IPS-15b (cell line): ENCODE measurements at regions not wholly inside any gene's neighbourhood (a gene's known extent, or its start where the extent isn't known, plus 50 kb on each side); places are given as distances from the start of the nearest gene placed in this dataset.
"Not testable (repeated sequence)": the region's sequence is repeated elsewhere in the genome, so short reads cannot be mapped to it uniquely, and the experiment has no call there.

Source experiments
- H3K27me3 ChIP-seq: one replicate; pipeline ENCODE4 v1.6.1; 2013; ENCODE audit warnings: low read length; ENCODE audit not compliant: control insufficient read depth, insufficient read depth
- H3K36me3 ChIP-seq: one replicate; pipeline ENCODE4 v1.6.1; 2013; ENCODE audit warnings: low read length; ENCODE audit not compliant: control insufficient read depth, insufficient read depth
- H3K4me1 ChIP-seq: one replicate; pipeline ENCODE4 v1.6.1; 2013; ENCODE audit warnings: mild to moderate bottlenecking, low read length; ENCODE audit not compliant: control insufficient read depth, insufficient read depth
- H3K4me3 ChIP-seq: one replicate; pipeline ENCODE4 v1.5.1; 2013; ENCODE audit warnings: low read depth, low read length
- H3K9ac ChIP-seq: one replicate; pipeline ENCODE4 v1.6.1; 2013; ENCODE audit warnings: low read depth, mild to moderate bottlenecking, low read length
- H3K9me3 ChIP-seq: one replicate; pipeline ENCODE4 v1.6.1; 2013; ENCODE audit warnings: mild to moderate bottlenecking, low read length; ENCODE audit not compliant: control insufficient read depth, insufficient read depth

GRCh38 chr2:35831385-35831784 is 524.2 kb upstream of the CRIM1 start:
- H3K9ac ChIP-seq: no peak overlapping the region
- H3K9me3 ChIP-seq: no peaks in the 10 kb centered on the region
- H3K36me3 ChIP-seq: no peaks in the 10 kb centered on the region
- no peak overlapping the region for H3K4me3 ChIP-seq
- no peaks in the 10 kb centered on the region for H3K27me3 ChIP-seq
- H3K4me1 ChIP-seq: no peaks in the 10 kb centered on the region

- H3K9ac ChIP-seq: no peak overlapping the region
- H3K27me3 ChIP-seq: no peaks in the 10 kb centered on the region
- no peaks in the 10 kb centered on the region for H3K36me3 ChIP-seq
- H3K9me3 ChIP-seq: no peaks in the 10 kb centered on the region
- no peak overlapping the region for H3K4me3 ChIP-seq
- no peaks in the 10 kb centered on the region for H3K4me1 ChIP-seq
Measured at GRCh38 chr2:35830833-35831232, 524.7 kb upstream of the CRIM1 start.

GRCh38 chr2:35827086-35827485 is 528.5 kb upstream of the CRIM1 start:
- Histone ChIP-seq H3K4me1 (peaks cover 17% of the 10 kb centered on the region), H3K4me3 (no peak overlapping the region), H3K9ac (no peak overlapping the region), H3K27me3 (no peaks in the 10 kb centered on the region), H3K9me3 (no peaks in the 10 kb centered on the region), H3K36me3 (no peaks in the 10 kb centered on the region)

- Histone ChIP-seq H3K36me3 (no peaks in the 10 kb centered on the region), H3K9ac (no peak overlapping the region), H3K4me1 (peaks cover 23% of the 10 kb centered on the region), H3K27me3 (no peaks in the 10 kb centered on the region), H3K4me3 (no peak overlapping the region), H3K9me3 (no peaks in the 10 kb centered on the region)
Measured at GRCh38 chr2:35822716-35823115, 532.9 kb upstream of the CRIM1 start.

DNA sequence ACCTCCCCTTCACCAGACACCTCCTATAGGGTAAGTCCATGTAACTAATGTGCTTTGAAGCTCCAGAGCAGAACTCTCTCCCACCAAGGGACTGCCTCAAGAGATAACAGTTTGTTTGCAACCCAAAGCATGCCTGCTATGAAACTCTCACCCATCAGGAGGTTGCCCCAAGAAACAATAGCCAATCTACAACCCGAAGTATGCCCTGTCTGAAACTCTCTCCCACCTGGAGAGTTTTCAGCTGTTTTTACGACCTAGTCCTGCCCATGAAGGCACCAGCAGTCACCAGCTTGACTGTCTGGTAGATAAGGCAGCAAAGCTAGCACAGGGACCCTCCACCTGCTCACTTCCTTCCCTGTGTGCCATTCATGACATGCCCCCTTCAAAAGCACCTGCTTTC is 533.9 kb upstream of the CRIM1 start:
- no peaks in the 10 kb centered on the region for H3K36me3 ChIP-seq
- H3K27me3 ChIP-seq: no peaks in the 10 kb centered on the region
- H3K9ac ChIP-seq: no peak overlapping the region
- H3K4me1 ChIP-seq: peaks cover 23% of the 10 kb centered on the region
- no peaks in the 10 kb centered on the region for H3K9me3 ChIP-seq
- no peak overlapping the region for H3K4me3 ChIP-seq

GRCh38 chr2:35820391-35820790 is 535.2 kb upstream of the CRIM1 start:
- Histone ChIP-seq H3K9me3 (no peaks in the 10 kb centered on the region), H3K27me3 (no peaks in the 10 kb centered on the region), H3K4me3 (no peak overlapping the region), H3K9ac (no peak overlapping the region), H3K36me3 (no peaks in the 10 kb centered on the region), H3K4me1 (peaks cover 23% of the 10 kb centered on the region)

DNA sequence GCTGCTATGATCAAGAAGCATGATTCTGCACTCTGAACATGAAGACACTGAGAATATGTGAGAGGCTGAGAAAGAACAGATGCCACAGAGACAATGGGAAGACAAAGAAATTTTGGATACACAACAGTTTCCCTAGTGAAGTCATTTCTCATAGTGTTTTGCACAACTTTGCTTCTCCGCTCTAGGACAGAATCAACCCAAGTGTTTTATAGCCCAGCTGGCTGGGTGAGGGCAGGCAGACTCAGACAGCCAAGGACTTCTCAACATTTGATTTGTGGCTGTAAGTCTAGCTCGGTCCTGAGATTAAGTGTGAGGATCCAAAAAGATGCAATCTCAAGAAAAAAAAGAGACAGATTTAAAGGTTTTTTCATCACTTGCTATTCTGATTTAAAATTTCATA is 536.5 kb upstream of the CRIM1 start:
- no peaks in the 10 kb centered on the region for H3K27me3 ChIP-seq
- no peak overlapping the region for H3K9ac ChIP-seq
- no peak overlapping the region for H3K4me3 ChIP-seq
- H3K36me3 ChIP-seq: no peaks in the 10 kb centered on the region
- H3K9me3 ChIP-seq: no peaks in the 10 kb centered on the region
- H3K4me1 ChIP-seq: peaks cover 18% of the 10 kb centered on the region

GRCh38 chr2:35818359-35818758 is 537.2 kb upstream of the CRIM1 start:
- not testable (repeated sequence) for H3K9ac ChIP-seq, H3K9me3 ChIP-seq, H3K36me3 ChIP-seq, H3K4me3 ChIP-seq, H3K27me3 ChIP-seq
- H3K4me1 ChIP-seq: peaks cover 13% of the 10 kb centered on the region

DNA sequence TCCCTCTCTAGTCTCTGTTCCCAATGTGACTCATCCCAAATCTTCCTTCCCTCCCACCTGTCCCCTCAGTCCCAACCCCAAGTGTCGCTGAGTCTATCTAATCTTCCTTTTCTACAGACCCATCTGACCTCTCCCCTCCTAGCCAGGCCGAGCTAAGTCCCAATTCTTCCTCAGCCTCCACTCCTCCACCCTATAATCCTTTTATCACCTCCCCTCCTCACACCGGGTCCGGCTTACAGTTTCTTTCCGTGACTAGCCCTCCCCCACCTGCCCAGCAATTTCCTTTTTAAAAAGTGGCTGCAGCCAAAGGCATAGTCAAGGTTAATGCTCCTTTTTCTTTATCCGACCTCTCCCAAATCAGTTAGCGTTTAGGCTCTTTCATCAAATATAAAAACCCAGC is 541.0 kb upstream of the CRIM1 start:
- H3K9me3 ChIP-seq, H3K27me3 ChIP-seq, H3K4me1 ChIP-seq, H3K4me3 ChIP-seq, H3K36me3 ChIP-seq, H3K9ac ChIP-seq: not testable (repeated sequence)

- Histone ChIP-seq H3K4me3 (no peak overlapping the region), H3K36me3 (no peaks in the 10 kb centered on the region), H3K9me3 (no peaks in the 10 kb centered on the region), H3K27me3 (no peaks in the 10 kb centered on the region), H3K9ac (no peak overlapping the region), H3K4me1 (no peaks in the 10 kb centered on the region)
Measured at GRCh38 chr2:35803126-35803525, 552.5 kb upstream of the CRIM1 start.

- Histone ChIP-seq H3K9me3 (no peaks in the 10 kb centered on the region), H3K4me3 (no peak overlapping the region), H3K9ac (no peak overlapping the region), H3K27me3 (no peaks in the 10 kb centered on the region), H3K4me1 (no peaks in the 10 kb centered on the region), H3K36me3 (no peaks in the 10 kb centered on the region)
Measured at GRCh38 chr2:35794796-35795450, 560.7 kb upstream of the CRIM1 start.

DNA sequence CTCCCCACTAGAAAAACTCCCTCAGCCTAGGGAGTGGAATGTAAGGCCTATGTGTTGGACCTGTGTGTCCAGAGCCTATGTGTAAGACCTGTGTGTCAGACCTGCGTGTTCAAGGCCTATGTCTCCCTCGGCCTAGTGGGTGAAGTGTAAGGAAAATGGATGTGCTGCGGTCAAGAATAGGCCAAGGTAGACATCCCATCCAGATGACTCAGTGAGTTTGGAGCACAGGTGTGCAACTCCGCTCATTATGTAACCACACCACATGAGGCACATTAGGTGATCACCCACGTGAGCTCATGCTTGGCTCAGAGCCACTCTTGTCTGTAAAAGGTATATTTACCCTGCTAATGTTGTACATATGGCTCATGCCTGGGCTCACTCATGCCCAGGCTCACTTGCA is 565.3 kb upstream of the CRIM1 start:
- Histone ChIP-seq H3K4me1 (no peaks in the 10 kb centered on the region), H3K4me3 (no peak overlapping the region), H3K9me3 (no peaks in the 10 kb centered on the region), H3K27me3 (no peaks in the 10 kb centered on the region), H3K36me3 (no peaks in the 10 kb centered on the region), H3K9ac (no peak overlapping the region)
